ENCODE measurements at regions not wholly inside any gene's neighbourhood (a gene's known extent, or its start where the extent isn't known, plus 50 kb on each side); places are given as distances from the start of the nearest gene placed in this dataset.

DNA sequence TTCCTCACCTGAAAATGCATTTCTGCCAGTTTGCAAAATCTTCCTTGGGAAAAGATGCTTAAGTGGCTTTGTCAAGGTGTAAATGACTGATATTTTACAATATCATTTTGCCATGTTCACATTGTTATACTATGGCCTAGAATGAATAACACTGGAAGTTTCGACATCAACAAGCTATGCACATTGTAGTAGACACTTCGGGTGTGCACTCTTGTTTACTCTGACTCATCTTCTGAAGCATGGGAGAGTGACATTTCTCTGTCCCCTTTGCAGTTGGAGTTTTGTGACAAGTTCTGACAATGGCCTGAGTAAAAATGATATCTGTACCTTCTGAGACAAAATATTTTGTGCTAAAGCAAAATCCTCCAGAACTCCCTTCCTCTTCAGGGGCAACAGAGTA lies 567.0 kb upstream of the RGMA start:
- no peak for ATAC-seq
- TF ChIP-seq GLIS3 (CRISPR knock-in tag; IDR thresholded peaks at IDR 0.05) = no peak
- TF ChIP-seq, protein P1, sequence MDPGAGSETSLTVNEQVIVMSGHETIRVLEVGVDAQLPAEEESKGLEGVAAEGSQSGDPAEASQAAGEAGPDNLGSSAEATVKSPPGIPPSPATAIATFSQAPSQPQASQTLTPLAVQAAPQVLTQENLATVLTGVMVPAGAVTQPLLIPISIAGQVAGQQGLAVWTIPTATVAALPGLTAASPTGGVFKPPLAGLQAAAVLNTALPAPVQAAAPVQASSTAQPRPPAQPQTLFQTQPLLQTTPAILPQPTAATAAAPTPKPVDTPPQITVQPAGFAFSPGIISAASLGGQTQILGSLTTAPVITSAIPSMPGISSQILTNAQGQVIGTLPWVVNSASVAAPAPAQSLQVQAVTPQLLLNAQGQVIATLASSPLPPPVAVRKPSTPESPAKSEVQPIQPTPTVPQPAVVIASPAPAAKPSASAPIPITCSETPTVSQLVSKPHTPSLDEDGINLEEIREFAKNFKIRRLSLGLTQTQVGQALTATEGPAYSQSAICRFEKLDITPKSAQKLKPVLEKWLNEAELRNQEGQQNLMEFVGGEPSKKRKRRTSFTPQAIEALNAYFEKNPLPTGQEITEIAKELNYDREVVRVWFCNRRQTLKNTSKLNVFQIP (CRISPR knock-in tag; IDR thresholded peaks at IDR 0.05; ENCODE audit: borderline replicate concordance, low read depth) = no peak
- TF ChIP-seq TCF4 (CRISPR knock-in tag; IDR thresholded peaks at IDR 0.05; ENCODE audit: borderline replicate concordance) = no peak
- no peak for TF ChIP-seq ZC3H10 (CRISPR knock-in tag; IDR thresholded peaks at IDR 0.05)
- no peak for TF ChIP-seq BACH2 (CRISPR knock-in tag; IDR thresholded peaks at IDR 0.05; ENCODE audit: borderline replicate concordance)
- TF ChIP-seq RARB (CRISPR knock-in tag; IDR thresholded peaks at IDR 0.05) = no peak
- no peak for TF ChIP-seq TOX (CRISPR knock-in tag; IDR thresholded peaks at IDR 0.05; ENCODE audit: borderline replicate concordance)
- TF ChIP-seq ISL1 (CRISPR knock-in tag; IDR thresholded peaks at IDR 0.05) = no peak
- no peak for TF ChIP-seq ESRRG (CRISPR knock-in tag; IDR thresholded peaks at IDR 0.05)
- no peak for TF ChIP-seq ZFP3 (CRISPR knock-in tag; IDR thresholded peaks at IDR 0.05)
- no peak for TF ChIP-seq ZNF8 (CRISPR knock-in tag; IDR thresholded peaks at IDR 0.05)

- TF ChIP-seq ESRRG (CRISPR knock-in tag; IDR thresholded peaks at IDR 0.05) (no peak), GLIS3 (CRISPR knock-in tag; IDR thresholded peaks at IDR 0.05) (no peak)
- TF ChIP-seq, protein P2, sequence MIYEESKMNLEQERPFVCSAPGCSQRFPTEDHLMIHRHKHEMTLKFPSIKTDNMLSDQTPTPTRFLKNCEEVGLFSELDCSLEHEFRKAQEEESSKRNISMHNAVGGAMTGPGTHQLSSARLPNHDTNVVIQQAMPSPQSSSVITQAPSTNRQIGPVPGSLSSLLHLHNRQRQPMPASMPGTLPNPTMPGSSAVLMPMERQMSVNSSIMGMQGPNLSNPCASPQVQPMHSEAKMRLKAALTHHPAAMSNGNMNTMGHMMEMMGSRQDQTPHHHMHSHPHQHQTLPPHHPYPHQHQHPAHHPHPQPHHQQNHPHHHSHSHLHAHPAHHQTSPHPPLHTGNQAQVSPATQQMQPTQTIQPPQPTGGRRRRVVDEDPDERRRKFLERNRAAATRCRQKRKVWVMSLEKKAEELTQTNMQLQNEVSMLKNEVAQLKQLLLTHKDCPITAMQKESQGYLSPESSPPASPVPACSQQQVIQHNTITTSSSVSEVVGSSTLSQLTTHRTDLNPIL (CRISPR knock-in tag; IDR thresholded peaks at IDR 0.05; ENCODE audit: low read depth) = no peak
- no peak for ATAC-seq
Measured at GRCh38 chr15:93649691-93650235, 560.8 kb upstream of the RGMA start.

GRCh38 chr15:93646193-93646592 lies 557.2 kb upstream of the RGMA start:
- no peak for ATAC-seq
- TF ChIP-seq TOX (CRISPR knock-in tag; IDR thresholded peaks at IDR 0.05; ENCODE audit: borderline replicate concordance) = no peak
- TF ChIP-seq CSDC2 (CRISPR knock-in tag; IDR thresholded peaks at IDR 0.05) = no peak
- no peak for TF ChIP-seq ESRRG (CRISPR knock-in tag; IDR thresholded peaks at IDR 0.05)
- no peak for TF ChIP-seq ZFP3 (CRISPR knock-in tag; IDR thresholded peaks at IDR 0.05)
- TF ChIP-seq ARNTL (CRISPR knock-in tag; IDR thresholded peaks at IDR 0.05; ENCODE audit: borderline replicate concordance, low read depth) = no peak
- TF ChIP-seq ZNF70 (CRISPR knock-in tag; IDR thresholded peaks at IDR 0.05) = no peak
- no peak for TF ChIP-seq TCF4 (CRISPR knock-in tag; IDR thresholded peaks at IDR 0.05; ENCODE audit: borderline replicate concordance)
- no peak for TF ChIP-seq SNAI2 (CRISPR knock-in tag; IDR thresholded peaks at IDR 0.05)
- TF ChIP-seq ZNF565 (CRISPR knock-in tag; conservative IDR thresholded peaks at IDR 0.05; ENCODE audit: low read depth) = no peak
- TF ChIP-seq, protein P3, sequence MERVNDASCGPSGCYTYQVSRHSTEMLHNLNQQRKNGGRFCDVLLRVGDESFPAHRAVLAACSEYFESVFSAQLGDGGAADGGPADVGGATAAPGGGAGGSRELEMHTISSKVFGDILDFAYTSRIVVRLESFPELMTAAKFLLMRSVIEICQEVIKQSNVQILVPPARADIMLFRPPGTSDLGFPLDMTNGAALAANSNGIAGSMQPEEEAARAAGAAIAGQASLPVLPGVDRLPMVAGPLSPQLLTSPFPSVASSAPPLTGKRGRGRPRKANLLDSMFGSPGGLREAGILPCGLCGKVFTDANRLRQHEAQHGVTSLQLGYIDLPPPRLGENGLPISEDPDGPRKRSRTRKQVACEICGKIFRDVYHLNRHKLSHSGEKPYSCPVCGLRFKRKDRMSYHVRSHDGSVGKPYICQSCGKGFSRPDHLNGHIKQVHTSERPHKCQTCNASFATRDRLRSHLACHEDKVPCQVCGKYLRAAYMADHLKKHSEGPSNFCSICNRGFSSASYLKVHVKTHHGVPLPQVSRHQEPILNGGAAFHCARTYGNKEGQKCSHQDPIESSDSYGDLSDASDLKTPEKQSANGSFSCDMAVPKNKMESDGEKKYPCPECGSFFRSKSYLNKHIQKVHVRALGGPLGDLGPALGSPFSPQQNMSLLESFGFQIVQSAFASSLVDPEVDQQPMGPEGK (CRISPR knock-in tag; IDR thresholded peaks at IDR 0.05; ENCODE audit: borderline replicate concordance) = no peak
- TF ChIP-seq BACH2 (CRISPR knock-in tag; IDR thresholded peaks at IDR 0.05; ENCODE audit: borderline replicate concordance) = no peak
- TF ChIP-seq RARB (CRISPR knock-in tag; IDR thresholded peaks at IDR 0.05) = no peak
- TF ChIP-seq OSR1 (CRISPR knock-in tag; IDR thresholded peaks at IDR 0.05) = no peak
- no peak for TF ChIP-seq ZFP30 (CRISPR knock-in tag; IDR thresholded peaks at IDR 0.05)
- TF ChIP-seq, protein P2 (CRISPR knock-in tag; IDR thresholded peaks at IDR 0.05; ENCODE audit: low read depth) = no peak
- TF ChIP-seq ZC3H10 (CRISPR knock-in tag; IDR thresholded peaks at IDR 0.05) = no peak
- no peak for TF ChIP-seq ZNF8 (CRISPR knock-in tag; IDR thresholded peaks at IDR 0.05)
- TF ChIP-seq TSHZ2 (CRISPR knock-in tag; IDR thresholded peaks at IDR 0.05) = no peak
- no peak for TF ChIP-seq ISL1 (CRISPR knock-in tag; IDR thresholded peaks at IDR 0.05)
